ENCODE measurements at regions not wholly inside any gene's neighbourhood (a gene's known extent, or its start where the extent isn't known, plus 50 kb on each side); places are given as distances from the start of the nearest gene placed in this dataset.

- ChIA-PET POLR2A (no interaction called here), CTCF (interaction anchor here (0.8 to 1.0 kb wide), 2 partner anchors 9 to 10 kb away, joined by 3 to 4 read pairs; no protein-coding TSS in a partner anchor)
- TF ChIP-seq, protein P1, sequence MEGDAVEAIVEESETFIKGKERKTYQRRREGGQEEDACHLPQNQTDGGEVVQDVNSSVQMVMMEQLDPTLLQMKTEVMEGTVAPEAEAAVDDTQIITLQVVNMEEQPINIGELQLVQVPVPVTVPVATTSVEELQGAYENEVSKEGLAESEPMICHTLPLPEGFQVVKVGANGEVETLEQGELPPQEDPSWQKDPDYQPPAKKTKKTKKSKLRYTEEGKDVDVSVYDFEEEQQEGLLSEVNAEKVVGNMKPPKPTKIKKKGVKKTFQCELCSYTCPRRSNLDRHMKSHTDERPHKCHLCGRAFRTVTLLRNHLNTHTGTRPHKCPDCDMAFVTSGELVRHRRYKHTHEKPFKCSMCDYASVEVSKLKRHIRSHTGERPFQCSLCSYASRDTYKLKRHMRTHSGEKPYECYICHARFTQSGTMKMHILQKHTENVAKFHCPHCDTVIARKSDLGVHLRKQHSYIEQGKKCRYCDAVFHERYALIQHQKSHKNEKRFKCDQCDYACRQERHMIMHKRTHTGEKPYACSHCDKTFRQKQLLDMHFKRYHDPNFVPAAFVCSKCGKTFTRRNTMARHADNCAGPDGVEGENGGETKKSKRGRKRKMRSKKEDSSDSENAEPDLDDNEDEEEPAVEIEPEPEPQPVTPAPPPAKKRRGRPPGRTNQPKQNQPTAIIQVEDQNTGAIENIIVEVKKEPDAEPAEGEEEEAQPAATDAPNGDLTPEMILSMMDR (IDR thresholded peaks at IDR 0.05; ENCODE audit: control extremely low read depth, extremely low read depth, low read depth, missing control alignments), result no peak
- DNase-seq (ENCODE audit: extremely low spot score), result no peak
These were observed 204.7 kb upstream of the MCTP2 start for GRCh38 chr15:94026458-94027304.

GRCh38 chr15:94023531-94023930 lies 207.8 kb upstream of the MCTP2 start:
- POLR2A ChIA-PET, result no interaction called here
- CTCF ChIA-PET, result no interaction called here
- TF ChIP-seq, protein P1 (IDR thresholded peaks at IDR 0.05; ENCODE audit: control extremely low read depth, extremely low read depth, low read depth, missing control alignments), result no peak
- DNase-seq (ENCODE audit: extremely low spot score), result no peak

- no peak for DNase-seq (ENCODE audit: extremely low spot score)
- TF ChIP-seq, protein P1 (IDR thresholded peaks at IDR 0.05; ENCODE audit: control extremely low read depth, extremely low read depth, low read depth, missing control alignments), result no peak
- ChIA-PET CTCF (interaction anchor here (1.2 kb wide), 2 partner anchors 14 kb away, joined by 3 to 4 read pairs; no protein-coding TSS in a partner anchor), POLR2A (no interaction called here)
These were observed 209.6 kb upstream of the MCTP2 start for GRCh38 chr15:94021621-94022320.

DNA sequence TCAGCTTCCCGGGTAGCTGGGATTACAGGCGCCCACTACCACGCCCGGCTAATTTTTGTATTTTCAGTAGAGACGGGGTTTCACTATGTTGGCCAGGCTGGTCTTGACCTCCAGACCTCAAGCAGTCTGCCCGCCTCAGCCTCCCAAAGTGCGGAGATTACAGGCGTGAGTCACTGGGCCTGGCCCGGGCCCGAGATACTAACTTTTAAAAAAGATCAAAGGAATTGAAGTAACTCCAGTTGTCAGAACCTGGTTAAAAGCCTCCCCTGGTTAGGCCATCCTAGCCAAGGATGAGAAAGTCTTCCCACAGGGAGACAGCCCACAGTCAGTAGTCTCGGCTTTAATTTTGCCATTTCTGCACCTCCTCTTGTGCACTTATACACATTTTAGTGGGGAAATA lies 212.3 kb upstream of the MCTP2 start:
- DNase-seq (ENCODE audit: extremely low spot score), result no peak
- POLR2A ChIA-PET, result no interaction called here
- CTCF ChIA-PET, result interaction anchor here (1.6 kb wide), 1 partner anchor 12 kb away, joined by 3 read pairs; no protein-coding TSS in a partner anchor
- TF ChIP-seq, protein P1 (IDR thresholded peaks at IDR 0.05; ENCODE audit: control extremely low read depth, extremely low read depth, low read depth, missing control alignments), result no peak

DNA sequence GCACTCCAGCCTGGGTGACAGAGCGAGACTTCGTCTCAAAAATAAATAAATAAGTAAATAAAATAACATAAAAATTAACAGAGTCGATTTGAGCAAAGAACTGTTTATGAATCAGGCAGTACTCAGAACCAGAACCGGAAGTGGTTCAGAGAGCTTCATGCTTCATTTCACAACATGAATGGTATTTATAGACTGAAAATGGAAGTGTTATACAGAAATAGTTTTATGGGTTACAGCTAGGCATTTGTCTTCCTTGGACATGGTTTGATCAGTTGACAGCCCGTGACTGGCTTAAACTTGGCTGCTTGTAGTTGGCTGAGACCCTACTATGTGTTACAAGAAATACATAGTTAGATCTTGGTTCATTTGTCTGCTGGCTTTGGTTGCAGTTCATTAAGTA lies 216.0 kb upstream of the MCTP2 start:
- CTCF ChIA-PET, result no interaction called here
- TF ChIP-seq, protein P1 (IDR thresholded peaks at IDR 0.05; ENCODE audit: control extremely low read depth, extremely low read depth, low read depth, missing control alignments), result no peak
- no peak for DNase-seq (ENCODE audit: extremely low spot score)
- POLR2A ChIA-PET, result no interaction called here

DNA sequence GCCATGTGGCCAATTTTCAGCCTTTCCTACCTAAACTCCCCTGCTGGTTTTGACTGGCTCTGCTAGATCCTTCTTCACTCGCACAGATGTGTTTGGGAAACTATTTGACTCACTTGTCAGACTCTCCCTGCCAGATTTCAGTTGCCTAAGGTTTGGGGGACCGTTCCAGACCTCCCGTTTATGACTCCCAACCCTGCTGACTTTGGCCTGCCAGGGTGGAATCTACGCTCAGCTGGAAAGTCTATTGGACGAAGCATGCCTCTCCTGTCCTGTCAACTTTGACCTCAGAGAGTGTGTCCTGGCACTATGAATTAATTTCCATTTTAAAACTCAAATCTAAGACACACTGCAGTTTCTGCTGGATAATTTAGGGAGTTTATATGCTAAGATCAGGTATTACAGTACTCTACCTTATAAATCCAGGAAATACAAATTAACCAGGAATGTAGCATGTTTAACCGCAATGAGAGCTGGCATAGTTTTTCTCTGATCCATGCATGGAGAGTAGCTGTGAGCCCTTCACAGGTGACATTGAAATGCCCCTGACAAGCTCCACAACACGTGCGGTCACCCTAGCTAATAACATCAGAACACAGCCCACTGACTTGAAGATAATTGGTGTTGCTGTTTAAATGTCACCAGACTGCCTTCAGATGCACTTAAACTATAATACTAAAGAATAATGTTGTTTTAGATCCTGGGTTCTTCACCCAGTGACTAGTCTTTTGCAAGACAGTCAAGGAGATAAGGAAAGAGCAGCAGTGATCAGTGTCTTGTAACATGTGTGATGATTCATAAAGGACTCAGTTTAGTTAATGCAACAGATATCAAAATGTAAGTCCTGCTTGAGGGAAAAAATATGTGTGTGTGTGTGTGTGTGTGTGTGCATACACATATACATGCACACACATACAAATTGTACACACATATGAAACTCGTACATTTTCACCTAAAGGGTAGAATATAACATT lies 223.0 kb upstream of the MCTP2 start:
- POLR2A ChIA-PET, result no interaction called here
- CTCF ChIA-PET, result interaction anchor here (1.5 to 1.6 kb wide), 3 partner anchors 12 to 42 kb away, joined by 4 to 6 read pairs (median 5); no protein-coding TSS in a partner anchor

More for the DNA sequence above, 223.0 kb upstream of the MCTP2 start:
- no peak for DNase-seq (ENCODE audit: extremely low spot score)
- TF ChIP-seq, protein P1 (IDR thresholded peaks at IDR 0.05; ENCODE audit: control extremely low read depth, extremely low read depth, low read depth, missing control alignments), result no peak

All from GM10248 (cell line).